ENCODE measurements at regions not wholly inside any gene's neighbourhood (a gene's known extent, or its start where the extent isn't known, plus 50 kb on each side); places are given as distances from the start of the nearest gene placed in this dataset.

DNA sequence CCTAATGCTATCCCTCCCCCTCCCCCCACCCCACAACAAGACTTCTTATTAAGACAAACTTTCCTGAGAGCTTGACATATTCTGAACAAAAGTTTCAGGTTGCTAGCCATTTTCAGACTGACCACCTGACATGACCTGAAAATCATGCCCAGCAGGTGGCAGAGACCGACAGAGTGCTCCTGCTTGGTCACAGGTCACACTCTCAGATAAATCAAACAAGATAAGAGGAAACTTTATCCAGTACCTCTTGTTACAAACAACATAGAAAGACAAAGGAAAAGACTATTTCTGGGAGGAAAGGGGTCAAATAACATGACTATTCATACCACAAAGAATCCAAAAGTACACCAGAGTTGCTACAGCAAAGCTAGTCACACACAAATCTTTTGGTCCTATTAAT is 107.4 kb downstream of the TMEM200C start:
- Histone ChIP-seq H3K27me3 (ENCODE audit: low read depth) (no peaks in the 10 kb centered on the region), H3K9me3 (peaks cover 7% of the 10 kb centered on the region), H3K27ac (no peak overlapping the region), H3K36me3 (no peaks in the 10 kb centered on the region), H3K4me1 (no peaks in the 10 kb centered on the region), H3K4me3 (no peak overlapping the region)
- DNase-seq = no peak
- ATAC-seq = no peak
- intact Hi-C loops (cut with DNase I) = no loop called here
- TF ChIP-seq, protein P1, sequence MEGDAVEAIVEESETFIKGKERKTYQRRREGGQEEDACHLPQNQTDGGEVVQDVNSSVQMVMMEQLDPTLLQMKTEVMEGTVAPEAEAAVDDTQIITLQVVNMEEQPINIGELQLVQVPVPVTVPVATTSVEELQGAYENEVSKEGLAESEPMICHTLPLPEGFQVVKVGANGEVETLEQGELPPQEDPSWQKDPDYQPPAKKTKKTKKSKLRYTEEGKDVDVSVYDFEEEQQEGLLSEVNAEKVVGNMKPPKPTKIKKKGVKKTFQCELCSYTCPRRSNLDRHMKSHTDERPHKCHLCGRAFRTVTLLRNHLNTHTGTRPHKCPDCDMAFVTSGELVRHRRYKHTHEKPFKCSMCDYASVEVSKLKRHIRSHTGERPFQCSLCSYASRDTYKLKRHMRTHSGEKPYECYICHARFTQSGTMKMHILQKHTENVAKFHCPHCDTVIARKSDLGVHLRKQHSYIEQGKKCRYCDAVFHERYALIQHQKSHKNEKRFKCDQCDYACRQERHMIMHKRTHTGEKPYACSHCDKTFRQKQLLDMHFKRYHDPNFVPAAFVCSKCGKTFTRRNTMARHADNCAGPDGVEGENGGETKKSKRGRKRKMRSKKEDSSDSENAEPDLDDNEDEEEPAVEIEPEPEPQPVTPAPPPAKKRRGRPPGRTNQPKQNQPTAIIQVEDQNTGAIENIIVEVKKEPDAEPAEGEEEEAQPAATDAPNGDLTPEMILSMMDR (IDR thresholded peaks at IDR 0.05) = no peak

DNA sequence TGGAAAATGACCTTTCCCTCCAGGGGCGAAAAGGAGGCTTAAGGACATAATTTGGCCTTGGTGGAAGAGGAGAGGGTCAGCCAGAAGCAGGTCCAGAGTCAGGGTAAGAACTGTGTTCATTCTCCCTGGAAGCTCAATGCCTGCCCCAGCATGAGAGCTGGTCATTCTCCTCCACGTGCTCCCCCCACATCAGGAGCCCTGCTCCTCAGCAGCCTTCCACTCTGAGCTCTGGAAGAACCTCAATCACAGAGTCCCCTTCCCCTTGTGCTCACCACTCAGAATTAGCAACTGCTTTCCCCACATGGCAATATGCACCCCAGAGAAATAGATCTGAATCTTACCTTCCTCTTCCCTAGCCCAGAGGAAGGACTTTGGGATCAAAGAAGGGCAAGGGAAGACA is 115.4 kb downstream of the TMEM200C start:
- Histone ChIP-seq H3K36me3 (no peaks in the 10 kb centered on the region), H3K4me3 (no peak overlapping the region), H3K27me3 (ENCODE audit: low read depth) (no peaks in the 10 kb centered on the region), H3K27ac (no peak overlapping the region), H3K9me3 (peaks cover 7% of the 10 kb centered on the region), H3K4me1 (no peaks in the 10 kb centered on the region)
- intact Hi-C loops (cut with DNase I) = no loop called here
- DNase-seq (no peak), ATAC-seq (no peak)
- TF ChIP-seq, protein P1 (IDR thresholded peaks at IDR 0.05) = no peak

DNA sequence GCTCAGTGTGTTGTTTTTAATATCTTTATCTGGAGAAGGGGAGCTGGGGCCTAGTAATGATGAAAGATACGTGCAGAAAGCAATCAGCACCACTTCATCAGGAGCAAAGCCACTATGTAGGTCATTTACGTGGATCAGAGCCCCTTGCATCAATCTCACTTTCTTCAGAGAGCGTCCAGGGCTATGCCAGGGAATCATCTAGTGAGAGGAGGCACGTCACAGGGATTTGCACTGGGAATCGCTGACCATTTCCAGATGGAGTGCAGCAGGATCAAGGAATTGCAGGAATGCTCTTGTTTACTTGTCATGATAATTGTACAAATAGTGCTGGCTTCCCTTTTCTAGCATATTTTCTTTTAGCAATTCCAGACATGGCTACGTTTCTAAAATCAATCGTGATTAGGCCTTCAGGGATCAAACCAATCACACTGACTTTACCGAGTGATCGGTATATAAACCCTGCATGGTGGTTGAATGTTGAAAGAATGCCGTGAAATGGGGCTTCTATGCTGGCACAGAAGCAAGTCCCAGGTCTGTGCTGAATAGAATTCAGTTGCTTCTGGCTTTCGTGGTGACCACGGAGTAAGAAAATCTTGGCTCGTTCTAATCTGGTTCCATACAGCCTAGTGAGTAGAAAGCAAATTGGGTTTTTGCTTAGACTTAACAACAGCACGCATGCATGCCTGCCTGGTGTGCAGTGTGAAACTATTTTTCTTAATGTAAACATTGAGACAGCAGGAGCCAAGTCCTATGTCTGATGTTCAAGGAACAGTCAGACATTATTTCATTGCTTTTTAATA is 122.8 kb downstream of the TMEM200C start:
- TF ChIP-seq, protein P1 (IDR thresholded peaks at IDR 0.05) = no peak
- H3K4me3 ChIP-seq = no peak overlapping the region
- no peak overlapping the region for H3K27ac ChIP-seq
- no peaks in the 10 kb centered on the region for H3K9me3 ChIP-seq
- intact Hi-C loops (cut with DNase I) = no loop called here
- DNase-seq (no peak), ATAC-seq (peak; percentile 36 to 73)
- H3K27me3 ChIP-seq (ENCODE audit: low read depth) = no peaks in the 10 kb centered on the region
- no peaks in the 10 kb centered on the region for H3K4me1 ChIP-seq
- no peaks in the 10 kb centered on the region for H3K36me3 ChIP-seq

DNA sequence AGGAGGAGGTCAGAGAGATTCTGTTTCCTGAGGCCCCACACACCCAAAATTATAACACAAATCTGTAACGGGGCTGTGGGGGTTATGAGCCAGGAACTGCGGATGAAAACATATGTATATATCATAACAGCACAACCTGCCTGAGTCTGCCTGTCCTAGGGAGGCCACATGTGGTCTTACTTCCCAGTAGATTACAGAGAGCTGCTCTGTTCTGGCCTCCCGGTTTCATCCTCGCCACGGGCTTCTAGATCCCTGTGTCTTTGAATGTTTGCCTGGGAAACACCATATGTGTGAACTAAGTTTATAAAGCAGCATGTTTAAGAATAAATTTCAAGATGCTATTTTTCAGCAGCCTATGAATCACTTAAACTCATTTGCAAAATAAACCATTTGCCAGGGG is 124.0 kb downstream of the TMEM200C start:
- Histone ChIP-seq H3K27me3 (ENCODE audit: low read depth) (no peaks in the 10 kb centered on the region), H3K4me3 (no peak overlapping the region), H3K4me1 (no peaks in the 10 kb centered on the region), H3K27ac (no peak overlapping the region), H3K36me3 (no peaks in the 10 kb centered on the region), H3K9me3 (no peaks in the 10 kb centered on the region)
- no peak for ATAC-seq
- TF ChIP-seq, protein P1 (IDR thresholded peaks at IDR 0.05) = no peak
- intact Hi-C loops (cut with DNase I) = no loop called here
- DNase-seq = no peak

DNA sequence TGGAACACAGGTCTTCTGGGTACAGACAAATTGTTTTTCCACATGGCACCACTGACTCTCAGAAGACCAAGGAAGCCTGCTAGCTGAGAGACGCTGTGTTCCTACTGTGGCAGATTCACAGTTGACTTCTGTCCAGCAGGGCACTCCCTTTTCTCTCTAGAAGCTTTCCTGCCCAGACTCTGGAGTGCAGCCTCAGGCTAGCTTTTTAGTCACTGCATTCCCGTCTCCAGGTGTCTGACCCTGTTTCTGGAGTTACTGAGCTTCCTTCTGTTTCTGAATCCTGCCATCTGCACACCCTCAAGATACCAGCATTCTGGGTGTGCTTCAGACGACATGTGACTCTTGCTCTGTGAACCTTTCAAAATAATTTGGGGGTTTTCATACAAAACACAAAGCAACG is 125.1 kb downstream of the TMEM200C start:
- TF ChIP-seq, protein P1 (IDR thresholded peaks at IDR 0.05) = no peak
- Histone ChIP-seq H3K27me3 (ENCODE audit: low read depth) (no peaks in the 10 kb centered on the region), H3K4me1 (no peaks in the 10 kb centered on the region), H3K27ac (no peak overlapping the region), H3K9me3 (no peaks in the 10 kb centered on the region), H3K36me3 (no peaks in the 10 kb centered on the region), H3K4me3 (no peak overlapping the region)
- intact Hi-C loops (cut with DNase I) = no loop called here
- ATAC-seq = no peak
- DNase-seq = no peak
